ENCODE measurements at regions not wholly inside any gene's neighbourhood (a gene's known extent, or its start where the extent isn't known, plus 50 kb on each side); places are given as distances from the start of the nearest gene placed in this dataset.

DNA sequence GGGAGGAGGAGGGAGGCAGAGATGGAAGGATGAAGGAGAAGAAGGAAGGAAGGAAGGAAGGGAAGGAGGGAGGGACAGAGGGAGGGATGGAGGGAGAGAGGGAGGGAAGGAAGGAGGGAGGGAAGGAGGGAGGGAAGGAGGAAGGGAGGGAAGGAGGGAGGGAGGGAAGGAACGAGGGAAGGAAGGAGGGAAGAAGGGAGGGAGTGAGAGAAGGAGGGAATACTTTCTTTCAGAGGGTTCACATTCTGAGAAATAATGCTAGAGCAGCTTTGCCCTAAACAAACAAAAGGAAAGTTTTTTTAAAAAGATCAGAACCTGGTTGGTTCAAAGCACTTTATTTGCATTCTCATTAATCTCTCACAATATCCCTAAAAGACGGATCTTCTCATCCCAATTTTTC lies 96.1 kb upstream of the NXT1 start:
- no peak for ATAC-seq
- BruUV-seq (replicated peaks) = no TSS peak

More for the DNA sequence above, 96.1 kb upstream of the NXT1 start:
- Histone ChIP-seq H3K4me3 (no peak overlapping the region), H4K20me1 (replicated peaks; ENCODE audit: control insufficient read depth, insufficient read depth, low read length) (0 out of 2 replicates have a peak, but pooled peaks cover 3% of the 10 kb centered on the region), H3K27ac (ENCODE audit: extremely low read depth, low read depth, low read length) (no peak overlapping the region), H3K9me3 (replicated peaks; ENCODE audit: control insufficient read depth, insufficient read depth, low read depth, low read length) (no peaks in the 10 kb centered on the region), H3K4me1 (replicated peaks in 1 of 2; ENCODE audit: control insufficient read depth in 2 of 2, insufficient read depth in 2 of 2, low read length in 2 of 2) (no peaks in the 10 kb centered on the region; a peak in 1 of 5 replicates), H3K36me3 (ENCODE audit: control insufficient read depth, insufficient read depth, low read length) (no peaks in the 10 kb centered on the region), H2AFZ (ENCODE audit: low read depth, low read length) (no peak overlapping the region), H3K4me2 (ENCODE audit: insufficient read depth, low read length) (no peak overlapping the region), H3K9me1 (ENCODE audit: control insufficient read depth, insufficient read depth, low read length) (no peaks in the 10 kb centered on the region), H3K9ac (ENCODE audit: insufficient read depth in 1 of 2, low read depth in 2 of 2, low read length in 2 of 2) (no peak overlapping the region), H3K79me2 (ENCODE audit: control insufficient read depth, insufficient read depth, low read length) (no peaks in the 10 kb centered on the region), H3K27me3 (ENCODE audit: control insufficient read depth in 2 of 2, insufficient read depth in 2 of 2, low read length in 2 of 2) (peaks cover 5 to 34% of the 10 kb centered on the region in 2 experiments; a peak in 4 of 5 replicates)
- no peak for DNase-seq (ENCODE audit: extremely low read depth in 1 of 4, low spot score in 3 of 4)
- FAIRE-seq = no peak
- POLR2A ChIA-PET = no interaction called here
- CTCF ChIA-PET (ENCODE audit: low intra/inter-chr PET ratio) = no interaction called here
- intact Hi-C loops (cut with micrococcal nuclease) (no loop called here), in situ Hi-C loops (cut with MboI) (no loop called here)
- no peak for TF ChIP-seq ZNF75A (CRISPR knock-in tag; IDR thresholded peaks at IDR 0.05)
- no peak for TF ChIP-seq EWSR1 (IDR thresholded peaks at IDR 0.05; ENCODE audit: borderline replicate concordance, low read depth, partially characterized antibody)
- TF ChIP-seq, protein P1, sequence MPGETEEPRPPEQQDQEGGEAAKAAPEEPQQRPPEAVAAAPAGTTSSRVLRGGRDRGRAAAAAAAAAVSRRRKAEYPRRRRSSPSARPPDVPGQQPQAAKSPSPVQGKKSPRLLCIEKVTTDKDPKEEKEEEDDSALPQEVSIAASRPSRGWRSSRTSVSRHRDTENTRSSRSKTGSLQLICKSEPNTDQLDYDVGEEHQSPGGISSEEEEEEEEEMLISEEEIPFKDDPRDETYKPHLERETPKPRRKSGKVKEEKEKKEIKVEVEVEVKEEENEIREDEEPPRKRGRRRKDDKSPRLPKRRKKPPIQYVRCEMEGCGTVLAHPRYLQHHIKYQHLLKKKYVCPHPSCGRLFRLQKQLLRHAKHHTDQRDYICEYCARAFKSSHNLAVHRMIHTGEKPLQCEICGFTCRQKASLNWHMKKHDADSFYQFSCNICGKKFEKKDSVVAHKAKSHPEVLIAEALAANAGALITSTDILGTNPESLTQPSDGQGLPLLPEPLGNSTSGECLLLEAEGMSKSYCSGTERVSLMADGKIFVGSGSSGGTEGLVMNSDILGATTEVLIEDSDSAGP (CRISPR knock-in tag; IDR thresholded peaks at IDR 0.05) = no peak
- TF ChIP-seq RBM25 (IDR thresholded peaks at IDR 0.05; ENCODE audit: low read depth, low read length, severe bottlenecking) = no peak
- TF ChIP-seq, protein P2, sequence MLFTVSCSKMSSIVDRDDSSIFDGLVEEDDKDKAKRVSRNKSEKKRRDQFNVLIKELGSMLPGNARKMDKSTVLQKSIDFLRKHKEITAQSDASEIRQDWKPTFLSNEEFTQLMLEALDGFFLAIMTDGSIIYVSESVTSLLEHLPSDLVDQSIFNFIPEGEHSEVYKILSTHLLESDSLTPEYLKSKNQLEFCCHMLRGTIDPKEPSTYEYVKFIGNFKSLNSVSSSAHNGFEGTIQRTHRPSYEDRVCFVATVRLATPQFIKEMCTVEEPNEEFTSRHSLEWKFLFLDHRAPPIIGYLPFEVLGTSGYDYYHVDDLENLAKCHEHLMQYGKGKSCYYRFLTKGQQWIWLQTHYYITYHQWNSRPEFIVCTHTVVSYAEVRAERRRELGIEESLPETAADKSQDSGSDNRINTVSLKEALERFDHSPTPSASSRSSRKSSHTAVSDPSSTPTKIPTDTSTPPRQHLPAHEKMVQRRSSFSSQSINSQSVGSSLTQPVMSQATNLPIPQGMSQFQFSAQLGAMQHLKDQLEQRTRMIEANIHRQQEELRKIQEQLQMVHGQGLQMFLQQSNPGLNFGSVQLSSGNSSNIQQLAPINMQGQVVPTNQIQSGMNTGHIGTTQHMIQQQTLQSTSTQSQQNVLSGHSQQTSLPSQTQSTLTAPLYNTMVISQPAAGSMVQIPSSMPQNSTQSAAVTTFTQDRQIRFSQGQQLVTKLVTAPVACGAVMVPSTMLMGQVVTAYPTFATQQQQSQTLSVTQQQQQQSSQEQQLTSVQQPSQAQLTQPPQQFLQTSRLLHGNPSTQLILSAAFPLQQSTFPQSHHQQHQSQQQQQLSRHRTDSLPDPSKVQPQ (CRISPR knock-in tag; IDR thresholded peaks at IDR 0.05; ENCODE audit: borderline replicate concordance) = no peak
- TF ChIP-seq, protein P3, sequence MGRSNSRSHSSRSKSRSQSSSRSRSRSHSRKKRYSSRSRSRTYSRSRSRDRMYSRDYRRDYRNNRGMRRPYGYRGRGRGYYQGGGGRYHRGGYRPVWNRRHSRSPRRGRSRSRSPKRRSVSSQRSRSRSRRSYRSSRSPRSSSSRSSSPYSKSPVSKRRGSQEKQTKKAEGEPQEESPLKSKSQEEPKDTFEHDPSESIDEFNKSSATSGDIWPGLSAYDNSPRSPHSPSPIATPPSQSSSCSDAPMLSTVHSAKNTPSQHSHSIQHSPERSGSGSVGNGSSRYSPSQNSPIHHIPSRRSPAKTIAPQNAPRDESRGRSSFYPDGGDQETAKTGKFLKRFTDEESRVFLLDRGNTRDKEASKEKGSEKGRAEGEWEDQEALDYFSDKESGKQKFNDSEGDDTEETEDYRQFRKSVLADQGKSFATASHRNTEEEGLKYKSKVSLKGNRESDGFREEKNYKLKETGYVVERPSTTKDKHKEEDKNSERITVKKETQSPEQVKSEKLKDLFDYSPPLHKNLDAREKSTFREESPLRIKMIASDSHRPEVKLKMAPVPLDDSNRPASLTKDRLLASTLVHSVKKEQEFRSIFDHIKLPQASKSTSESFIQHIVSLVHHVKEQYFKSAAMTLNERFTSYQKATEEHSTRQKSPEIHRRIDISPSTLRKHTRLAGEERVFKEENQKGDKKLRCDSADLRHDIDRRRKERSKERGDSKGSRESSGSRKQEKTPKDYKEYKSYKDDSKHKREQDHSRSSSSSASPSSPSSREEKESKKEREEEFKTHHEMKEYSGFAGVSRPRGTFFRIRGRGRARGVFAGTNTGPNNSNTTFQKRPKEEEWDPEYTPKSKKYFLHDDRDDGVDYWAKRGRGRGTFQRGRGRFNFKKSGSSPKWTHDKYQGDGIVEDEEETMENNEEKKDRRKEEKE (IDR thresholded peaks at IDR 0.05; ENCODE audit: borderline replicate concordance in 1 of 2, control insufficient read depth in 1 of 2, low read depth in 2 of 2, low read length in 1 of 2) = no peak
- TF ChIP-seq MTF1 (CRISPR knock-in tag; IDR thresholded peaks at IDR 0.05; ENCODE audit: borderline replicate concordance) = no peak
- TF ChIP-seq, protein P4, sequence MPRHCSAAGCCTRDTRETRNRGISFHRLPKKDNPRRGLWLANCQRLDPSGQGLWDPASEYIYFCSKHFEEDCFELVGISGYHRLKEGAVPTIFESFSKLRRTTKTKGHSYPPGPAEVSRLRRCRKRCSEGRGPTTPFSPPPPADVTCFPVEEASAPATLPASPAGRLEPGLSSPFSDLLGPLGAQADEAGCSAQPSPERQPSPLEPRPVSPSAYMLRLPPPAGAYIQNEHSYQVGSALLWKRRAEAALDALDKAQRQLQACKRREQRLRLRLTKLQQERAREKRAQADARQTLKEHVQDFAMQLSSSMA (CRISPR knock-in tag; IDR thresholded peaks at IDR 0.05) = no peak
- 0% methylated on average over 1 of the region's 2 CpGs for WGBS (ENCODE audit: insufficient coverage, low coverage, missing lambda C conversion rate)
